Neuron (in vitro differentiated cells): ENCODE measurements at regions not wholly inside any gene's neighbourhood (a gene's known extent, or its start where the extent isn't known, plus 50 kb on each side); places are given as distances from the start of the nearest gene placed in this dataset.
"Not testable (repeated sequence)": the region's sequence is repeated elsewhere in the genome, so short reads cannot be mapped to it uniquely, and the experiment has no call there.

Experiments used
- H2AFZ ChIP-seq: one replicate; pipeline ENCODE4 v1.6.1; 2013; ENCODE audit warnings: low read depth, mild to moderate bottlenecking, inconsistent platforms, low read length, moderate library complexity
- H3K27me3 ChIP-seq: one replicate; pipeline ENCODE4 v1.6.1; 2013; ENCODE audit warnings: low read length; ENCODE audit not compliant: insufficient read depth
- H3K36me3 ChIP-seq: one replicate; pipeline ENCODE4 v1.6.1; 2013; ENCODE audit warnings: low read length; ENCODE audit not compliant: insufficient read depth
- H3K4me1 ChIP-seq: one replicate; pipeline ENCODE4 v1.6.1; 2013; ENCODE audit warnings: low read length; ENCODE audit not compliant: insufficient read depth
- H3K4me3 ChIP-seq: 2 replicates; pipeline ENCODE4 v1.5.1; 2013; ENCODE audit warnings: mild to moderate bottlenecking, low read length, moderate library complexity
- H3K9me3 ChIP-seq: one replicate; pipeline ENCODE4 v1.6.1; 2013; ENCODE audit warnings: low read length

DNA sequence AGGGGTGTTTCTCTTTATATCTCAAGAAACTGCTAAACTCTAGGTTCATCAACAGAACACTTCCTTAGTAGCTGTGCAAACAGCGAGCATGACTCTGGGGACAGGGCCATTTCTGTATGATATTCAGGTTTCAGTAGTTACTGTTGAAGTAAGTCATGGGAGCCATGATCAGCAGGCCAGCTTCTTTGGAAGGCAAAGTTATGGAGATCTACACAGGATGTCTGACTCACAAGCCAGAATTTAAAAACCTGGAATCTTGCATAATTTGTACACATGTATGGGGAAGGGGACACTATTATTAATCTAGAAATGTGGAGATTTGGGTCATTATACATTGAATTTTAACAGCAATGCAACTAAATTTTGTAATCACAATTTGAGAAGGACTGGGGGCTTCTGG, 187.8 kb upstream of the NR3C2 start:
- H3K9me3 ChIP-seq = no peaks in the 10 kb centered on the region
- no peaks in the 10 kb centered on the region for H3K4me1 ChIP-seq
- no peaks in the 10 kb centered on the region for H3K27me3 ChIP-seq
- H2AFZ ChIP-seq = no peak overlapping the region
- no peaks in the 10 kb centered on the region for H3K36me3 ChIP-seq
- H3K4me3 ChIP-seq = no peak overlapping the region

DNA sequence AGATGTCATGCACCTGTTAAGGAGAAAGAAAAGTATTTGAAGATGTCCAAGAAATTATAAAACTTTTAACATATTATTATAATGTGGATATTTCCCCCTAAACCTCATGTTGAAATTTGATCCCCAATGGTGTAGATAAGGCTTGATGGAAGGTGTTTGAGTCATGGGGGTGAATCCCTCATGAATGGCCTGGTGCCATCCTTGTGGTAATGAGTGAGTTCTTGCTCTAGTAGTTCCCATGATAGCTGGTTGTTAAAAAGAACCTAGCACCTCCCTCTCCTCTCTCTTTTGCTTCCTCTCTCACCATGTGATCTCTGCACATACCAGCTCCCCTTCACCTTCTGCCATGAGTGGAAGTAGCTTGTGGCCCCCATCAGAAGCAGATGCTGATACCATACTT, 176.6 kb upstream of the NR3C2 start:
- Histone ChIP-seq H3K36me3 (no peaks in the 10 kb centered on the region), H3K4me3 (no peak overlapping the region), H2AFZ (no peak overlapping the region), H3K4me1 (no peaks in the 10 kb centered on the region), H3K27me3 (no peaks in the 10 kb centered on the region), H3K9me3 (no peaks in the 10 kb centered on the region)

DNA sequence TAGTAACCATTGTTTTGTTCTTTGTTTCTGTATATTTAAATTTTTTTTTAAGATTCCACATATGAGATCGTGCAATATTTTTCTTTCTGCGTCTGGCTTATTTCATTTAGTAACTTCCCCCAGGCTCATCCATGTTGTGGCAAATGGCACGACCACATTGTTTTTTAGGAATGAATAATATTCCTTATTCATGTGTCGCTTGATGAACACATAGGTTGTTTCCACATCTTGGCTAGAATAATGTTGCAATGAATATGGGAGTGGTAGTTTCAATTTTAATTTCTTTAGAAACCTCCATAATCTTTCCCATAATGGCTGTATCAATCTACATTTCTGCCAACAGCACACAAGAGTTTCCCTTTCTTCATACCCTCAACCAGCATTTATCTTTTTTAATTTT, 166.8 kb upstream of the NR3C2 start:
- Histone ChIP-seq H3K4me3 (no peak overlapping the region), H3K4me1 (no peaks in the 10 kb centered on the region), H3K36me3 (no peaks in the 10 kb centered on the region), H3K9me3 (no peaks in the 10 kb centered on the region), H2AFZ (no peak overlapping the region), H3K27me3 (no peaks in the 10 kb centered on the region)

DNA sequence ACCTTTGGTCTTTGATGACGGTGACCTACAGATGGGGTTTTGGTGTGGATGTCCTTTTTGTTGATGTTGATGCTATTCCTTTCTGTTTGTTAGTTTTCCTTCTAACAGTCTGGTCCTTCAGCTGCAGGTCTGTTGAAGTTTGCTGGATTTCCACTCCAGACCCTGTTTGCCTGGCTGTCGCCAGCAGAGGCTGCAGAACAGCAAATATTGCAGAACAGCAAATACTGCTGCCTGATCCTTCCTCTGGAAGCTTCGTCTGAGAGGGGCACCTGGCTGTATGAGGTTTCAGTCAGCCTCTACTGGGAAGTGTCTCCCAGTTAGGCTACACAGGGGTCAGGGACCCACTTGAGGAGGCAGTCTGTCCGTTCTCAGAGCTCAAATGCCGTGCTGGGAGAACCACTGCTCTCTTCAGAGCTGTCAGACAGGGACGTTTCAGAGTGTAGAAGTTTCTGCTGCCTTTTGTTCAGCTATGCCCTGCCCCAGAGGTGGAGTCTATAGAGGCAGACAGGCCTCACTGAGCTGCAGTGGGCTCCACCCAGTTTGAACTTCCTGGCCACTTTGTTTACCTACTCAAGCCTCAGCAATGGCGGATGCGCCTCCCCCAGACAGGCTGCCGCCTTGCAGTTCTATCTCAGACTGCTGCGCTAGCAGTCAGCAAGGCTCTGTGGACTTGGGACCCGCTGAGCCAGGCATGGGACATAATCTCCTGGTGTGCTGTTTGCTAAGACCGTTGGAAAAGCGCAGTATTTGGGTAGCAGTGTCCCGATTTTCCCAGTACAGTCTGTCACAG, 156.4 kb upstream of the NR3C2 start:
- H2AFZ ChIP-seq, H3K9me3 ChIP-seq, H3K27me3 ChIP-seq, H3K4me3 ChIP-seq, H3K36me3 ChIP-seq, H3K4me1 ChIP-seq: not testable (repeated sequence)

DNA sequence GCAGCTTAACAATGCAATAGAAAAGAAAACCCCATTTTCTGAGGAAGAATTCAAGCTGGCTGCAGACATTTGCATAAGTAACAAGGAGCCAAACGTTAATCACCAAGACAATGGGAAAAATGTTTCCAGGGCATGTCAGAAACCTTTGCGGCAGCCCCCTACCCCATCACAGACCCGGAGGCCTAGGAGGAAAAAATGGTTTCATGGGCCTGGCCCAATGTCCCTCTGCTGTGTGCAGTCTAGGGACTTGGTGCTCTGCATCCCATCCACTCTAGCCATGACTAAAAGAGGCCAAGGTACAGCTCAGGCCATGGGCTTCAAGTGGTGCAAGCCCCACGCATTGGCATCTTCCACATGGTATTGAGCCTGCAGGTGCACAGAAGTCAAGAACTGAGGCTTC, 147.0 kb upstream of the NR3C2 start:
- H3K4me1 ChIP-seq = no peaks in the 10 kb centered on the region
- no peak overlapping the region for H2AFZ ChIP-seq
- H3K27me3 ChIP-seq = no peaks in the 10 kb centered on the region
- no peaks in the 10 kb centered on the region for H3K36me3 ChIP-seq
- H3K9me3 ChIP-seq = no peaks in the 10 kb centered on the region
- H3K4me3 ChIP-seq = no peak overlapping the region

DNA sequence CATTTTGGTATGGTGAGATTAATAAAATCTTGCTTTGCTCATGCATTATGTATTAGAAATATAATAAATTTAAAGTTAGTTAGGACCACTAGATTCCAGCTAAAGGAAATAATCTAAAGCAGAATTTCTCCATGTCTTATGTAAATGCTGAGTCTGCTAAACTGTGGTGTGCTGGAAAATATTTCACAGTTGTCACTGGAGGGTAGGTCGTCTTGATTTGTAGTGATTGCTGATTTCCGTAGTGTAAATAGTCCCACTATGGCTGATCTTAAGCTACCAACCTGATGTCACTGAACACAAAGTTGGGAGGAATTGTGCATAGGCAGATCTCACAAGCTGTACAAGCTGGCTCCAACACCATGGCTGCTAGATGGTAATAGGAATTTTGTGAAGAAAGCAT, 133.4 kb upstream of the NR3C2 start:
- Histone ChIP-seq H3K9me3 (no peaks in the 10 kb centered on the region), H3K4me3 (no peak overlapping the region), H3K27me3 (no peaks in the 10 kb centered on the region), H3K4me1 (no peaks in the 10 kb centered on the region), H3K36me3 (no peaks in the 10 kb centered on the region), H2AFZ (no peak overlapping the region)

DNA sequence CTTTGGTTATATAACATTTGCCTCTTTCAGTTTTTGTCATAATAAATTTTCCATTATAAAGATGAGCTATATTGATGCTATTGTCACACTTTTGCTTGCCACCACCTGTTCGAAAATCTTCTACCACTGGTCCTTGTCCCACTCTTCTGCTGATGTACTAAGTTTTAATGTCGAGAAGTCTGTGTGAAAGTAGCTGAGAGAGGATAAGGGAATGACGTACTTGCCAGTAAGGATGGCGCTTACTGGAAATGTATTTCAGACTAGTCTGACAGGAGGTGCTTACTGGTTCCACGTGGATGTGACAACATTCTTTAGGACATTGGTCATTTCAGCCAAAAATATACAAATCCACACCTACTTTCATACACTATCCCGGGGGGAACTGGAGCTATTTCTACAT, 132.7 kb upstream of the NR3C2 start:
- no peaks in the 10 kb centered on the region for H3K36me3 ChIP-seq
- H3K4me3 ChIP-seq = no peak overlapping the region
- H3K27me3 ChIP-seq = no peaks in the 10 kb centered on the region
- no peaks in the 10 kb centered on the region for H3K4me1 ChIP-seq
- H3K9me3 ChIP-seq = no peaks in the 10 kb centered on the region
- H2AFZ ChIP-seq = no peak overlapping the region

DNA sequence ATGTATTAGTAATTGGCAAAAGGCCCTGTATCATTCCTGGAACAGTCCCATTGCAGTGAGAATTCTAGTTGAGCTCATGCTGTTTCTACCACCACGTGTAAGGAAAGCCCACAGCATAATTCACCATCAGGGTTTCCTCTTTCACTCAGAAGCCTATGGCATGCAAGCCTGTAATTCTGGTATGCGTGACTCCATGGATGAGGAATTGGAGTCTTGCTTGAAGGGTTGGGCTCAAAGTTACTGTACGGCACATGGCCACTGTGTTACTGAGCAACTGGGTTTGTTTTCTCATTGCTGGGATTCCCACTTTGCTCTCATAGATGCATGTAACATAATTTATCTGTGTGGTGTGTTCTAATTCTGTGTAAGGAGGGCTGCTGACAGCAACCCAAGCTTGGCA, 132.3 kb upstream of the NR3C2 start:
- no peaks in the 10 kb centered on the region for H3K4me1 ChIP-seq
- no peaks in the 10 kb centered on the region for H3K36me3 ChIP-seq
- H3K4me3 ChIP-seq = no peak overlapping the region
- no peak overlapping the region for H2AFZ ChIP-seq
- H3K27me3 ChIP-seq = no peaks in the 10 kb centered on the region
- H3K9me3 ChIP-seq = no peaks in the 10 kb centered on the region

DNA sequence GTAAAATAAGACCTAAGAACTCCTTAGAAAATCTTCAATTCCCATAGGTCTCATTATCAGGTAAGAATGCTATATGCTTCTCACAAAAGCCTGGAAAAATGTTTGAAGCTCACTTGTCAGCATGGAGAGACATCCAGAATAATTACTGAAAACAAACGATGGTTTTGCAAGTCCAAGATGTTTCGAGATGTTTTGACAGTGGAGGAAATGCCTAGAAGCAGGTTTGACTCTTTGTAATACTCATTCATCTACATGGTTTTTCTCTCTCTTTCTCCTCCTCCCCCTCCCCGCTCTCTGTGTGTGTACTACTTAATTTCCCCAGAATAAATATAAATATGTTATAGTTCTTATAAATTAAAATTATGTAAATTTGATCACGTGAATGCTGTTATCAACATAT, 131.9 kb upstream of the NR3C2 start:
- H2AFZ ChIP-seq = no peak overlapping the region
- no peaks in the 10 kb centered on the region for H3K27me3 ChIP-seq
- H3K4me3 ChIP-seq = no peak overlapping the region
- H3K4me1 ChIP-seq = no peaks in the 10 kb centered on the region
- H3K36me3 ChIP-seq = no peaks in the 10 kb centered on the region
- H3K9me3 ChIP-seq = no peaks in the 10 kb centered on the region

DNA sequence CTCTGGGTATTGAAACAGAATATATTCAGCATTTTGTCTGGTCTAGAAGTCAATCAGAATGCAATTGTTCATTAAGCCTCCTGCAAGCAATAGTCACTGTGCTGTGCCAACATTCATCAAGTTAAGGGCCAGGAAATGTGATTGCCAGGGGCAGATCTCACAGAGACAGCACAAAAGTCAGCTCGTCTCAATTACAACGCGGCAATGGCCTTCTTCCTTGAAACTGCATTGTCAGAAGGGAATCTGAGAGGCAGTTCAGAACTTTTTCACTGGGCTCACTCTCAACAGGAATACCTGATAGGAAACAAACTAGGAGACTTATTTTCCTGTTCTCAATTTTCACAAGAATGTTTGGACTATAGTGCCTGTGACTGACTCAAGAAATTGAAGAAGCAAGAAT, 131.1 kb upstream of the NR3C2 start:
- Histone ChIP-seq H3K9me3 (no peaks in the 10 kb centered on the region), H3K27me3 (no peaks in the 10 kb centered on the region), H2AFZ (no peak overlapping the region), H3K4me1 (no peaks in the 10 kb centered on the region), H3K4me3 (no peak overlapping the region), H3K36me3 (no peaks in the 10 kb centered on the region)

DNA sequence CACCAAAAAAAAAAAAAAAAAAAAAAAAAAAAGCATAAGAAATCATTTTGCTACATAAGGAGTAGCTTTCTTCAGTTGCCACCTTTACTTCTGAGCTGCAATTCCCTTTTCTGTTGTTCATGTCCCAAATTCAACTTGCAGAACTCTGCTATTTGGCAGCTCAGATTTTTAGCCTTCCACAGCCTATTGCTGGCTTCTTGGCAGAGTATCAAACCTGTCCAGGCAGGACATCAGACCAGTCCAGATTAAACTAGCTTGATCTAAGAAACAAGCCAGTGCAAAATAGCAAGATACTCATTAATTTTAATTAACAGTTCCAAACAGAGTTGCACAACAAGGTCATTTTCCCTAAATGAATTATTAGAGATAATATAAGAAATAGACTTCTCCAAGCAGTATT, 123.6 kb upstream of the NR3C2 start:
- Histone ChIP-seq H2AFZ (no peak overlapping the region), H3K27me3 (no peaks in the 10 kb centered on the region), H3K4me1 (no peaks in the 10 kb centered on the region), H3K4me3 (no peak overlapping the region), H3K9me3 (no peaks in the 10 kb centered on the region), H3K36me3 (no peaks in the 10 kb centered on the region)

DNA sequence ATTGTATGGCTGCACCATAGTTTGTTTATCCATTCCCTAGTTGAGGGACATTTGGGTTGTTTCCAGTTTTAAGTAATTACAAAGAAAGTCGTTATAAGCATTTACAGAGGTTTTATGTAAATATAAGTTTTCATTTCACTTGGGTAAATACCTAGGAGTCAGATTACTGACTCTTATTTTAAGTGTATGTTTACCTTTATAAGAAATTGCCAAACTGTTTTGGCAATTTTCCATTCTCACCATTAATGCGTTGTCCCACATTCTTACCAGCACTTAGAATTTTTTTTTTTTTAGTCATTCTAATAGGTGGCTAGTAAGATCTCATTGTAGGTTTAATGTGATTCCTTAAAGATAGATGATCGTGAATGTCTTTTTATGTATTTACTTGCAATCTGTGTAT, 121.5 kb upstream of the NR3C2 start:
- H3K4me3 ChIP-seq = no peak overlapping the region
- H2AFZ ChIP-seq = no peak overlapping the region
- H3K9me3 ChIP-seq = no peaks in the 10 kb centered on the region
- no peaks in the 10 kb centered on the region for H3K4me1 ChIP-seq
- no peaks in the 10 kb centered on the region for H3K27me3 ChIP-seq
- no peaks in the 10 kb centered on the region for H3K36me3 ChIP-seq

DNA sequence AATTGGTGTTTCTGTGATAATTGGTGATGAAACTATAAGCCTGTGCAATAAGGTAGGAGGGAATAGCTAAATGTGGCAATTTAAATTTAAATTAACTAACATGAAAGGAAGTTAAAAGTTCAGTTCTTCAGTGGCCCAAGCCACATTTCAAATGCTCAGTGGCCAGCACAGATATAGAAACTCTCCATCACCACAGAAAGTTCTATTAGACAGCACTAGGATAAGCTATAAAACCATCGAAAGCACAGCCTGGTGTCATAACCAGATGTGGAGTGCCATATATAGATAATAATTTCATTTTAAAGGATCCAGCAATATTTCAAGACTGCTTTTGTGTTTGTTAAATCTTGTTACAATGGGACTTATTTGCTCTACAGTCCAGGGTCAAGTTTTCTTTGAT, 119.3 kb upstream of the NR3C2 start:
- Histone ChIP-seq H3K9me3 (no peaks in the 10 kb centered on the region), H2AFZ (no peak overlapping the region), H3K4me1 (no peaks in the 10 kb centered on the region), H3K4me3 (no peak overlapping the region), H3K36me3 (no peaks in the 10 kb centered on the region), H3K27me3 (no peaks in the 10 kb centered on the region)

DNA sequence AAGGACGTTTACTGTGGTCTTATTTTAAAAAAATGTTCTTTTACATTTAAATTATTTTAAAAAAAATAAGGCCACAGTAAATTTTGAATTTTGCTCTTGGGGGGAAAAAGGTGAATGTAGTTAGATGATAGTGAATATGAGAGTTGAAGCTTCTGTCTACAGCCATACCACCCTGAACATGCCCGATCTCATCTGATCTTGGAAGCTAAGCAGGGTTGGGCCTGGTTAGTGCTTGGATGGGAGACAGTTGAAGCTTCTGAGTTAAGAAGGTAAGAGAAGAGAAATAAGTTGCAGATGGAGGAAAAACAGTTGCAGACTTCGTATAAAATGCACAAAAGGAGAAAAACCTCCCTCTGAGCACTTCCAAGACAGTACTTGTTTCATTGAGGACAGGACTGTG, 115.6 kb upstream of the NR3C2 start:
- no peaks in the 10 kb centered on the region for H3K4me1 ChIP-seq
- H3K27me3 ChIP-seq = no peaks in the 10 kb centered on the region
- H3K36me3 ChIP-seq = no peaks in the 10 kb centered on the region
- no peak overlapping the region for H3K4me3 ChIP-seq
- no peak overlapping the region for H2AFZ ChIP-seq
- no peaks in the 10 kb centered on the region for H3K9me3 ChIP-seq
